WI38 (cell line): ENCODE measurements at regions not wholly inside any gene's neighbourhood (a gene's known extent, or its start where the extent isn't known, plus 50 kb on each side); places are given as distances from the start of the nearest gene placed in this dataset.
"Not testable (repeated sequence)": the region's sequence is repeated elsewhere in the genome, so short reads cannot be mapped to it uniquely, and the experiment has no call there.

Experiments used
- H3K4me3 ChIP-seq: 2 replicates; pipeline ENCODE4 v1.5.1; 2011; ENCODE audit warnings: low read depth, mild to moderate bottlenecking, control low read depth, low read length
- TF ChIP-seq, protein P1 (sequence below): IDR thresholded peaks from 2 replicates; pipeline ENCODE4 v1.5.1; 2012; ENCODE audit warnings: low read depth, mild to moderate bottlenecking, control low read depth, low read length

DNA sequence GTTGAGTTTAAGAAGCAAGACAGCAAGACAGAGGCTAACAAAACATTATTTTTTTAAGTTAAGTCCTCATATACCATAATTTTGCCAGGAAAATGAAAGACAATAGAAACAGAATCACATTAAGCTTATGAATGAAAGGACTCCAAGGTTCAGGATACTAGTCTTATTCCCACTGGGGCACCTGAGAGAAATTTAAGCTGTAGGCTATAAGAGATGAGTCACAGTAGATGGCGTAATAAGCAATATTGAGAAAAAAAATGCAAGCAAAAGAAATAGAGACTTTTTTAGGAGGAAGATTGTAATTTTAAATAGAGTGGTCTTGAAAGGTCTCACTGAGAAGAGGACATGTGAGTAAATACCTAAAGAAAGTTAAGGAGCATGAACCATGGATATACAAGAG lies 57.1 kb upstream of the KIF2B start:
- TF ChIP-seq, protein P1, sequence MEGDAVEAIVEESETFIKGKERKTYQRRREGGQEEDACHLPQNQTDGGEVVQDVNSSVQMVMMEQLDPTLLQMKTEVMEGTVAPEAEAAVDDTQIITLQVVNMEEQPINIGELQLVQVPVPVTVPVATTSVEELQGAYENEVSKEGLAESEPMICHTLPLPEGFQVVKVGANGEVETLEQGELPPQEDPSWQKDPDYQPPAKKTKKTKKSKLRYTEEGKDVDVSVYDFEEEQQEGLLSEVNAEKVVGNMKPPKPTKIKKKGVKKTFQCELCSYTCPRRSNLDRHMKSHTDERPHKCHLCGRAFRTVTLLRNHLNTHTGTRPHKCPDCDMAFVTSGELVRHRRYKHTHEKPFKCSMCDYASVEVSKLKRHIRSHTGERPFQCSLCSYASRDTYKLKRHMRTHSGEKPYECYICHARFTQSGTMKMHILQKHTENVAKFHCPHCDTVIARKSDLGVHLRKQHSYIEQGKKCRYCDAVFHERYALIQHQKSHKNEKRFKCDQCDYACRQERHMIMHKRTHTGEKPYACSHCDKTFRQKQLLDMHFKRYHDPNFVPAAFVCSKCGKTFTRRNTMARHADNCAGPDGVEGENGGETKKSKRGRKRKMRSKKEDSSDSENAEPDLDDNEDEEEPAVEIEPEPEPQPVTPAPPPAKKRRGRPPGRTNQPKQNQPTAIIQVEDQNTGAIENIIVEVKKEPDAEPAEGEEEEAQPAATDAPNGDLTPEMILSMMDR: no peak
- no peak overlapping the region for H3K4me3 ChIP-seq

DNA sequence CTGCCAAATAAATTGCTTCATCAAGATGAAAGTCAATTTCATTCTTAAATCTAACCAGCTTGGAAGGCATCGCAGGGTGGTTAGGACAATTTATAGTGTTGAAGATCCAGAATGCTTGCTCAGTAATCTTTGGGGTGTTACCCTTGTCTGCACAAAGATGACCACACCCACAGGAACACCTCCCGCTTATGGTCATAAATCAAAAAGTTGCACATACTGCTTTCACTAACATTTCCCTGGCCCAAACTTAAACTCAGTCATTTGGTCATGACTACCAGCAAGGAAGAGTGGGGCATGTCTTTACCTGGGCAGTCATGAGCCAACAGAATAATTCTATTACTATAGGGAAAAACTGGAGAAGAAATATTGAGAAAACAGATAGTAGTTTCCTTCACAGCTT lies 57.6 kb upstream of the KIF2B start:
- no peak overlapping the region for H3K4me3 ChIP-seq
- TF ChIP-seq, protein P1: no peak

DNA sequence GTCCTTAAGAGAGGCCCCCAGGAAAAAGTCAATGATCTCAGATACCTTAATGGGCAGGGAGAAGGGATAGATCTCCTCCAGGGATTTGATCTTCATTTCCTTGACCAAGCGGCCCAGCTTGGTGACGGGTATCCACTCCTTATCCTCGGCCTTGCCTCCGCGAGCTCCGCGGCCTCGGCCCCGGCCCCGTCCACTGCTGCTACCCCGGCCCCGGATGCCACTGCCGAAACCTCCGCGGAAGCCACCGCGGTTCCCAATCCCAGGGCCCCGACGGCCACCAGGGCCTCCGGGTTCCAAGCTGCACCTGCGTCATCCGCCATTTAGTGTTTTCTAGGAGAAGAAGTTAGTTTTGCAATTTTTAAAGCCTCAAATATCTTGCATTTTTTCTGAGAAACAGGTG lies 65.2 kb upstream of the KIF2B start:
- no peak overlapping the region for H3K4me3 ChIP-seq
- TF ChIP-seq, protein P1: no peak

DNA sequence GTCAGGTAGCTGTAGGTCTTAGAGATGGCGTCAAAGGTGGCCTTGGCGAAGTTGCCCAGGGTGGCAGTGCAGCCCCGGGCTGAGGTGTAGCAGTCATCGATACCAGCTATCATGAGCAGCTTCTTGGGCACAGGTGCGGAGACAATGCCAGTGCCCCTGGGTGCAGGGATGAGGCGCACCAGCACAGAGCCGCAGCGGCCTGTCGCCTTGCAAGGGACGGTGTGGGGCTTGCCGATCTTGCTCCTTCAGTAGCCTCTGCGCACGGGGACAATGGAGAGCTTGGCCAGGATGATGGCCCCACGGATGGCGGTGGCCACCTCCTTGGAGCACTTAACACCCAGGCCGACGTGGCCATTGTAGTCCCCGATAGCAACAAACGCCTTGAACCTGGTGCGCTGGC lies 65.6 kb upstream of the KIF2B start:
- not testable (repeated sequence) for H3K4me3 ChIP-seq

DNA sequence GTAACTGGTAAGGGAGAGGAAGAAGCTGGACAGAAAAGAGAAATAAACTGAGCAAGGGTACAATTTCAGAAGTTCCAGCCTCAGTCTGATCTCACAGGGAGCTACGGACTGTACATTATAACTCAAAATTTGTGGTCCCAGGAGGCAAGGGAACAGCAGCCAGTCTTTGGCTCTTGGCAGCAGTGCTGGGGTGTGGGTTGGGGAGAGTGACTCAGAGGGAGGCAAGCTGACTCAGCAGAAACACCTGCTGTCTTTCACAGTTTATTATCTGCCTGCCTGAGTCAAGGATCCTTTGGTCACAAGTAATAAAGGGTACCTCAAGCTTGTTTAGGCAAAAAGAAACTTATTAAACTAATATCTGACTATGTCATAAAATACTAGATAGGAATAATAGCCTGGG lies 73.5 kb upstream of the KIF2B start:
- no peak overlapping the region for H3K4me3 ChIP-seq
- TF ChIP-seq, protein P1: no peak

DNA sequence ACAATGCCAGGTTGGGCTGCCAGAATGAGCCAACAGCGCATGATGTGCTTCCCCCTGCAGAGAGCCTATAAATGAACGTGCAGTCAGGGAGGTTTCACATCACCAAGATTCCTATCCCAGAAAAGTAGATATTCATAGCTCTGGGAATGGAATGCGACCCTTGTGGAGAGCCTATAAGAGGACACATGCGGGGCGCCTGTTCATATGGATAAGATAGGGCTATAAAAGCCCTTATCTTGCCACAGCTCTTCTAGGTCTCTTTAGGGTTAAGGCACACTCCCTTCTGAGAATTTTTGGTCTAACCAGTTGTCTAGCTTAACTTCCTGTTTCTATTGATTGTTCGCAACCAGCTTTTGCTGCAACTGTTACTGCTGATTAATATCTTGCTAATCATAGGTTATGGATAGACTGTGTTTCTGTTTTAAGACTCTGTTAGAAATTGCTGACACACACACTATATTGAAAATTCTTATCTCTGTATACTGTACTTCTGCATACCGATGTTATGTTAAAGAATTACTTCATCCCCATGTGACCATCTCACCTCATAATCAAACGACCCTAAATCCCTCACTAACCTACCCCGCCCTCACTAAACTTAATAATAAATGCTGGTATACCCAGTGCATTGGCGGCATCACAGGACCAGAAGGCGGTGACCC lies 74.4 kb upstream of the KIF2B start:
- not testable (repeated sequence) for H3K4me3 ChIP-seq

DNA sequence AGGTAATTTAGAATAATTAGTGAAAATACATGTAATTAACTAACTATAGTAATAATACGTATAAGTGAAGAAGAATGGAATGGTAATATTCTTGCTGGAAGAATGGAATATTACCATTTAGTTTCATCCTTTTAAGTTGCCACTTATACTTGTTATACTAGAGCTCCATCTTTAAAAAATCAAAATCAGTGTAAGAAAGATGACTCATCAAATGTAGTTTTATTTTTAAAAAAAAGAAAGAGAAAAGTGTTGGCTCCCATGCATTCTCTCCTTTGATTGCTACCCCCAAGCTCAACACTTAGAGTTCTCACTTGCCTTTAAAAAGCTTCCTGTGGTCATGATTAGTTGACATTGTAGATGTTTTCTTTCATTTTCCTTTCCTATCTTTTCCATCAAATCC lies 82.4 kb upstream of the KIF2B start:
- TF ChIP-seq, protein P1: no peak
- H3K4me3 ChIP-seq: no peak overlapping the region

DNA sequence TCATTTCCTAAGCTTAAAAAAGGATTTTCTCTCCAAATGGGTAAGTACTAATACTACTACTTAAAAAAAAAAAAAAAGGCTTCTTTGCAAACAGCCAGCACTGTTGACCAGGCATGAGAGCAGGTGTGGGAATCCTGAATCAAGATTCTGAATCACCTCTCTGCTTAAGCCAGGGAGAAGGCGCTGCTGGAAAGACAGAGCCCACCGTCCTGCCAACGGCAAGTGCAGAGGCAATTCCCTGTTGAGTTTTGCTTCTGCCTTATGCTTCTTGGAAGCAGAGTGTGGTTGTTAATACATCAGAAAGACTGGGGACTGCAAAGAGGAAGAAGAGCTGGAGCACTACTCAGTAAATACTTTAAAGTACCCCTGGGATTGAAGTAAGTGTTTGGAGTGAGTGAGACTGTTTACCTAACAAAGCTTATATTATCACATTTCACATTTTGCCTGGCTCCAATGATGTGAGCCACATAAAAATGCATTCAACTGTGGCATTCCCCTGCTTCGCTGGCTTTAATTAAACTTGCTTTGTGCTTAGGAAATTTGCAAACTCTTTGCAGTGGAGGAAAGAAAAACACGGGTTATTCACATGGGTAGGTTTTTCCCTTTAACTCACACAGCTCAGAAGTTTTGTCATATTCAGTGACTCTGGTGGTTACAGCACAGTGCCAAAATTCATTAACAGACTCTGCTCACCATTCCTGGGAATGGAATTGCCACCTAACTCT lies 86.0 kb upstream of the KIF2B start:
- H3K4me3 ChIP-seq: no peak overlapping the region
- TF ChIP-seq, protein P1: no peak
